ENCODE measurements at regions not wholly inside any gene's neighbourhood (a gene's known extent, or its start where the extent isn't known, plus 50 kb on each side); places are given as distances from the start of the nearest gene placed in this dataset.

DNA sequence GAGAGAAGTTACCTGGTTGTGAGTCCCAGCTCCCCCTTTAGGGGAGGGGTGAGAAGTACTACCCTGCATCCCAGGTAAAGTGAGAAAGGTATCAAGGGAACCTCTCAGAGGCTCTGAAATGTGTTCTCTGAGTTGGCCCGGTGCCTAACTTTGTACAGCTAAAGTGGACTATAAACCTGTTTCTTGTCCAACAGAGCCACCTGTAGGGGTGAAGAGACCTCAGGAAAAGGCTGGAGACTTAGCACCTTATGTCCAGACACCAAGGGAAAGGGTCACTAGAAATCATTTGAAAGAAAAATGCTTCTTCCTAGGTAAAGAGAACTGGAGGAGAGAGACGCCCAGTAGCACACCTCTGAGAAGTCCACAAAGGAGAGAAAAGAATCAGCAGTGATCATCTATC lies 108.3 kb upstream of the KIF2A start:
- Histone ChIP-seq H3F3A (ENCODE audit: control insufficient read depth, insufficient read depth) (no peaks in the 10 kb centered on the region), H3K9me3 (ENCODE audit: control insufficient read depth, insufficient read depth, low read length) (peaks cover 5% of the 10 kb centered on the region; the same call in 1 of the 2 replicates), H4K20me1 (ENCODE audit: control insufficient read depth, insufficient read depth, low read depth, low read length) (no peaks in the 10 kb centered on the region), H3K36me3 (ENCODE audit: control insufficient read depth, low read length) (no peaks in the 10 kb centered on the region), H3K79me2 (ENCODE audit: control insufficient read depth, low read length) (no peaks in the 10 kb centered on the region), H3K4me3 (ENCODE audit: low read length) (no peak overlapping the region), H3K4me1 (ENCODE audit: control insufficient read depth, low read length) (no peaks in the 10 kb centered on the region), H3K27me3 (ENCODE audit: control insufficient read depth, low read length) (no peaks in the 10 kb centered on the region; the same call in 1 of the 2 replicates), H3K4me2 (ENCODE audit: low read length) (no peak overlapping the region), H3K9me2 (replicated peaks; ENCODE audit: control insufficient read depth, low read length) (no peaks in the 10 kb centered on the region), H3K27ac (ENCODE audit: low read depth, low read length) (no peak overlapping the region)
- TF ChIP-seq, protein P1, sequence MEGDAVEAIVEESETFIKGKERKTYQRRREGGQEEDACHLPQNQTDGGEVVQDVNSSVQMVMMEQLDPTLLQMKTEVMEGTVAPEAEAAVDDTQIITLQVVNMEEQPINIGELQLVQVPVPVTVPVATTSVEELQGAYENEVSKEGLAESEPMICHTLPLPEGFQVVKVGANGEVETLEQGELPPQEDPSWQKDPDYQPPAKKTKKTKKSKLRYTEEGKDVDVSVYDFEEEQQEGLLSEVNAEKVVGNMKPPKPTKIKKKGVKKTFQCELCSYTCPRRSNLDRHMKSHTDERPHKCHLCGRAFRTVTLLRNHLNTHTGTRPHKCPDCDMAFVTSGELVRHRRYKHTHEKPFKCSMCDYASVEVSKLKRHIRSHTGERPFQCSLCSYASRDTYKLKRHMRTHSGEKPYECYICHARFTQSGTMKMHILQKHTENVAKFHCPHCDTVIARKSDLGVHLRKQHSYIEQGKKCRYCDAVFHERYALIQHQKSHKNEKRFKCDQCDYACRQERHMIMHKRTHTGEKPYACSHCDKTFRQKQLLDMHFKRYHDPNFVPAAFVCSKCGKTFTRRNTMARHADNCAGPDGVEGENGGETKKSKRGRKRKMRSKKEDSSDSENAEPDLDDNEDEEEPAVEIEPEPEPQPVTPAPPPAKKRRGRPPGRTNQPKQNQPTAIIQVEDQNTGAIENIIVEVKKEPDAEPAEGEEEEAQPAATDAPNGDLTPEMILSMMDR (IDR thresholded peaks at IDR 0.05; ENCODE audit: low read depth, low read length, poor library complexity, severe bottlenecking), result no peak
- no peak for TF ChIP-seq EZH2phosphoT487 (IDR thresholded peaks at IDR 0.05; ENCODE audit: borderline replicate concordance, low read length)

DNA sequence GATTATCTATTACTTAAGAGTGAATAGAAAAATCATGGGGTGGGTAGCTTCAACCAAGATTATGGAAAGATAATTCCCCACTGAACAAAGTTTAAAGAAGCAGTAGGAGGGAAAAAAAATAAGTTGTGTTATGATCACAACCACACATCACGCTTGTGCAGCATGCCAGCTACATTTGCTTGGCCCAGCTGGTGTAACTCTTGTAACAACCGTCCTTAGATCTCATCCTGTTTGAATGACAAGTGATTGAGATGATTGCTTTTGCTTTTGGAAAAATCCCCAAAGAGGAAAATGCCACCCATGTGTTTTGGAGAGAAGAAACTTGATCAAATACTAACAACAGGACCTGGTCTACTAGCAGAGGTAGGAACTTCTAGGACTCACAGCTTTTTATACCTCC lies 107.6 kb upstream of the KIF2A start:
- Histone ChIP-seq H3K27ac (ENCODE audit: low read depth, low read length) (no peak overlapping the region), H3K9me2 (replicated peaks; ENCODE audit: control insufficient read depth, low read length) (no peaks in the 10 kb centered on the region), H3K4me2 (ENCODE audit: low read length) (no peak overlapping the region), H3K4me1 (ENCODE audit: control insufficient read depth, low read length) (no peaks in the 10 kb centered on the region), H4K20me1 (ENCODE audit: control insufficient read depth, insufficient read depth, low read depth, low read length) (no peaks in the 10 kb centered on the region), H3F3A (ENCODE audit: control insufficient read depth, insufficient read depth) (no peaks in the 10 kb centered on the region), H3K4me3 (ENCODE audit: low read length) (no peak overlapping the region), H3K36me3 (ENCODE audit: control insufficient read depth, low read length) (no peaks in the 10 kb centered on the region), H3K79me2 (ENCODE audit: control insufficient read depth, low read length) (no peaks in the 10 kb centered on the region), H3K9me3 (ENCODE audit: control insufficient read depth, insufficient read depth, low read length) (no peaks in the 10 kb centered on the region), H3K27me3 (ENCODE audit: control insufficient read depth, low read length) (no peaks in the 10 kb centered on the region; the same call in 1 of the 2 replicates)
- no peak for TF ChIP-seq EZH2phosphoT487 (IDR thresholded peaks at IDR 0.05; ENCODE audit: borderline replicate concordance, low read length)
- TF ChIP-seq, protein P1 (IDR thresholded peaks at IDR 0.05; ENCODE audit: low read depth, low read length, poor library complexity, severe bottlenecking), result no peak

DNA sequence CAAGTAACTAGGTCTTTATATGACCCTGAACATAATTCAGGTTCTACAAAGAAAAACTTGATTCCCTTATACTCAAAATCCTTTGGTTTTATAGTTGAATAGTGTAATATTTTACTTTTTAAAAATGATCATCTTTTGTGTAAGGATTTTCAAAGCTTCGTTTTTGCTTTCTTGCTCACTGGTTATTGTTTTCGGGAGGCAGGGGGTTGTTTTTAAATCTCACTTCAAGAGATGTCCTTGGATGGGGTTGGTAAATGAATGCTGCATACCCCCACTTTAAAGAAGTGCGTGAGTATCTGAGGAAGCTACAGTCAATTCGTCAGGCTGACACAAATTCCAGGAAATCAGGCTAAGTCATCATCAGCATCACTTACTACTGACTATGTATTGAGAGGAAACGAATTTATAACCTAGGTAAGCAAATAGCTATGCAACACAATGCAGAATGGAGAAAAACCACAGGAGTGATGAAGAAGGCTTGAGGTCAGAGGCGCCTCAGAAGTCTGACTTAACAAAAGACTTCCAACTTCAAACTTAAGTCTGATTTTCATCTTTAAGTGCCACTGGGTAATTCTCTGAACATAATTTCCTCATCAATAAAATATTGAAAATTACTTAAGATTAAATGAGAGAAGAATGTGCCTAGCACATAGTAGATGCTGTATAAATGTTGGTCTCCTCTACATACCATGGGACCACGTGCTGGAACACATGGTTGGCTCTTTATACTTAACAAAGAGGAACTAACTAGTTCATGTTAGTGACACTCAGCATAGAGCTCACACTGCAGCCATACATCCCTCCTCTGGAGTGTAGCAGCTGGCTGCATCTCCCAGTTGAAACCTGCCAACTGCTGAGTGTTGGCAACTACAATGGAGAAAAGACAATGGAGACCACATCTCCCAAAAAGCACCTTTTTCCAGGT lies 106.0 kb upstream of the KIF2A start:
- Histone ChIP-seq H3K36me3 (ENCODE audit: control insufficient read depth, low read length) (no peaks in the 10 kb centered on the region), H4K20me1 (ENCODE audit: control insufficient read depth, insufficient read depth, low read depth, low read length) (no peaks in the 10 kb centered on the region), H3K9me2 (replicated peaks; ENCODE audit: control insufficient read depth, low read length) (no peaks in the 10 kb centered on the region), H3F3A (ENCODE audit: control insufficient read depth, insufficient read depth) (no peaks in the 10 kb centered on the region), H3K4me3 (ENCODE audit: low read length) (no peak overlapping the region), H3K79me2 (ENCODE audit: control insufficient read depth, low read length) (no peaks in the 10 kb centered on the region), H3K9me3 (ENCODE audit: control insufficient read depth, insufficient read depth, low read length) (no peaks in the 10 kb centered on the region), H3K27ac (ENCODE audit: low read depth, low read length) (no peak overlapping the region), H3K4me1 (ENCODE audit: control insufficient read depth, low read length) (no peaks in the 10 kb centered on the region), H3K27me3 (ENCODE audit: control insufficient read depth, low read length) (no peaks in the 10 kb centered on the region; the same call in 1 of the 2 replicates), H3K4me2 (ENCODE audit: low read length) (no peak overlapping the region)
- TF ChIP-seq EZH2phosphoT487 (IDR thresholded peaks at IDR 0.05; ENCODE audit: borderline replicate concordance, low read length), result no peak
- TF ChIP-seq, protein P1 (IDR thresholded peaks at IDR 0.05; ENCODE audit: low read depth, low read length, poor library complexity, severe bottlenecking), result no peak

Data from DOHH2 (cell line).